ENCODE measurements at regions not wholly inside any gene's neighbourhood (a gene's known extent, or its start where the extent isn't known, plus 50 kb on each side); places are given as distances from the start of the nearest gene placed in this dataset.

DNA sequence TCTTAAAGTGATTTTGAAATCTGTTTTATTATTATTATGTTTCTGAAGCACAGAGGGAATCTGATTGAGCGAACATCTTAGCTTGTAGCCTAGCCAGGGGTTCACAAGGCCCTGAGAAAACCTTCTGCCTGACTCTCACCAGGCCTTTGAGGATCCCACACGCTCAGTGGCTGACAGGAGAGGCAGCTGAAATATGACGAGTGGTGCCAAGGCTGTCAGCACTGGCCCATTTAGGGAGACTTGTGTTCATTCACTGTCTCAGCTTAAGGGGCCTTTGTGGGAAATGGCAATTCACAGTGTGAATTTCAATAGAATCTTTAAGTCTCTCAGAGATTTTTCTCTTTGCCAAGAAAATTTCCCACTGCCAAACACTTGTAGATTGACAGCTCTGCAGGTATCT, 770.9 kb downstream of the TUSC7 start:
- no peak for TF ChIP-seq SP1 (IDR thresholded peaks at IDR 0.05)
- TF ChIP-seq SUZ12 (IDR thresholded peaks at IDR 0.05) = no peak
- TF ChIP-seq ARNT (IDR thresholded peaks at IDR 0.05) = no peak
- no peak for TF ChIP-seq HDGF (IDR thresholded peaks at IDR 0.05; ENCODE audit: borderline replicate concordance)
- TF ChIP-seq BHLHE40 (IDR thresholded peaks at IDR 0.05; ENCODE audit: borderline replicate concordance) = no peak
- no peak for TF ChIP-seq FOXM1 (IDR thresholded peaks at IDR 0.05; ENCODE audit: borderline replicate concordance)
- TF ChIP-seq FOXK2 (IDR thresholded peaks at IDR 0.05) = no peak
- no peak for TF ChIP-seq ZNF384 (IDR thresholded peaks at IDR 0.05)
- no peak for TF ChIP-seq TARDBP (IDR thresholded peaks at IDR 0.05)
